Osteocyte (in vitro differentiated cells): ENCODE measurements at regions not wholly inside any gene's neighbourhood (a gene's known extent, or its start where the extent isn't known, plus 50 kb on each side); places are given as distances from the start of the nearest gene placed in this dataset.
A peak's percentile ranks its signal among the peaks of the same experiment; 100 is the strongest.
"Not testable (repeated sequence)": the region's sequence is repeated elsewhere in the genome, so short reads cannot be mapped to it uniquely, and the experiment has no call there.

Experiments
- DNase-seq: peaks from one replicate; pipeline ENCODE4 v3.0.0; 2021; ENCODE audit warnings: mixed read lengths; ENCODE audit not compliant: unreplicated experiment; ENCODE audit errors: extremely low spot score
- H3K27ac Mint-ChIP-seq: one replicate; pipeline ENCODE4 v1.8.0; 2021; ENCODE audit warnings: mild to moderate bottlenecking, mixed read lengths; ENCODE audit not compliant: unreplicated experiment
- H3K27me3 Mint-ChIP-seq: one replicate; pipeline ENCODE4 v1.8.0; 2021; ENCODE audit warnings: mixed read lengths; ENCODE audit not compliant: unreplicated experiment
- H3K36me3 Mint-ChIP-seq: one replicate; pipeline ENCODE4 v1.8.0; 2021; ENCODE audit warnings: mixed read lengths; ENCODE audit not compliant: unreplicated experiment
- H3K4me1 Mint-ChIP-seq: one replicate; pipeline ENCODE4 v1.8.0; 2021; ENCODE audit warnings: mixed read lengths; ENCODE audit not compliant: unreplicated experiment
- H3K4me3 Mint-ChIP-seq: one replicate; pipeline ENCODE4 v1.8.0; 2021; ENCODE audit warnings: mild to moderate bottlenecking, moderate library complexity, mixed read lengths; ENCODE audit not compliant: unreplicated experiment
- H3K9me3 Mint-ChIP-seq: one replicate; pipeline ENCODE4 v1.8.0; 2021; ENCODE audit warnings: mixed read lengths; ENCODE audit not compliant: unreplicated experiment
- CTCF ChIP-seq: fragments of 200-600 bp; sonication (generic); IDR thresholded peaks from 2 replicates; pipeline ENCODE4 v1.5.0; 2021; ENCODE audit warnings: antibody characterized with exemption, mild to moderate bottlenecking, moderate library complexity

- H3K27ac Mint-ChIP-seq, result no peak overlapping the region
- DNase-seq, result peak; percentile 73
- TF ChIP-seq CTCF, result no peak
- H3K36me3 Mint-ChIP-seq, result no peaks in the 10 kb centered on the region
- no peaks in the 10 kb centered on the region for H3K27me3 Mint-ChIP-seq
- peaks cover 14% of the 10 kb centered on the region for H3K9me3 Mint-ChIP-seq
- H3K4me3 Mint-ChIP-seq, result no peak overlapping the region
- H3K4me1 Mint-ChIP-seq, result no peaks in the 10 kb centered on the region
Measured at GRCh38 chr19:28541602-28542393, 671.2 kb downstream of the UQCRFS1 start.

GRCh38 chr19:28541029-28541428, 671.9 kb downstream of the UQCRFS1 start:
- Mint-ChIP-seq H3K36me3 (no peaks in the 10 kb centered on the region), H3K4me1 (no peaks in the 10 kb centered on the region), H3K27ac (no peak overlapping the region), H3K9me3 (peaks cover 19% of the 10 kb centered on the region), H3K4me3 (no peak overlapping the region), H3K27me3 (no peaks in the 10 kb centered on the region)
- no peak for DNase-seq
- no peak for TF ChIP-seq CTCF

DNA sequence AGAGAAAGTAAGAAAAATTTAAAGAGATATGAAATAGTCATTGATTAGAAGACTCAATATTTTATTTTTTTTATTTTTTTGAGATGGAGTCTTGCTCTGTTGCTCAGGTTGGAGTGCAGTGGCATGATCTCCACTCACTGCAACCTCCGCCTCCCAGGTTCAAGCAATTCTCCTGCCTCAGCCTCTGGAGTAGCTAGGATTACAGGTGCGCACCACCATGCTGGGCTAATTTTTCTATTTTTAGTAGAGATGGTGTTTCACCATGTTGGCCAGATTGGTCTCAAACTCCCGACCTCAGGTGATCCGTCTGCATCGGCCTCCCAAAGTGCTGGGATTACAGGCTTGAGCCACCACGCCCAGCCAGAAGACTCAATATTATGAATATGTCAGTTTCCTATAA, 672.6 kb downstream of the UQCRFS1 start:
- H3K4me1 Mint-ChIP-seq, H3K4me3 Mint-ChIP-seq, H3K27ac Mint-ChIP-seq, H3K27me3 Mint-ChIP-seq, H3K36me3 Mint-ChIP-seq, DNase-seq: not testable (repeated sequence)
- H3K9me3 Mint-ChIP-seq, result peaks cover 23% of the 10 kb centered on the region

DNA sequence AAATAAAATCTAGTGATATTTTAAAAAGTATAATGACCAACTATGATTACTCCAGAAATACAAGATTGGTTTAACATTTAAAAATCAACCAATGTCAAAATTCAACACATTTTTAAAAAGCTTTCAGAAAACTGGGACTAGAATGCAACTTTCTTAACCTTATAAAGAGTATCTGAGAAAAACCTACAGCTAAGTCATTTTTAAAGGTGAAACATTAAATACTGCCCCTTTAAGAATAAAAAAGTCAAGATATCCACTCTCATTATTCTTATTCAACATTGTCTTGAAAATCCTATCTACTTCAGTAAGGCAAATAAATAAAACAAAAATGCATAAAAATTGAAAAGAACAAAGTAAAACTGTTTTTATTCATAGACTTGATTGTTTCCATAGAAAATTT, 673.2 kb downstream of the UQCRFS1 start:
- peaks cover 25% of the 10 kb centered on the region for H3K9me3 Mint-ChIP-seq
- H3K4me3 Mint-ChIP-seq, result no peak overlapping the region
- H3K36me3 Mint-ChIP-seq, result no peaks in the 10 kb centered on the region
- TF ChIP-seq CTCF, result no peak
- H3K27ac Mint-ChIP-seq, result no peak overlapping the region
- H3K27me3 Mint-ChIP-seq, result no peaks in the 10 kb centered on the region
- H3K4me1 Mint-ChIP-seq, result no peaks in the 10 kb centered on the region
- DNase-seq, result no peak

DNA sequence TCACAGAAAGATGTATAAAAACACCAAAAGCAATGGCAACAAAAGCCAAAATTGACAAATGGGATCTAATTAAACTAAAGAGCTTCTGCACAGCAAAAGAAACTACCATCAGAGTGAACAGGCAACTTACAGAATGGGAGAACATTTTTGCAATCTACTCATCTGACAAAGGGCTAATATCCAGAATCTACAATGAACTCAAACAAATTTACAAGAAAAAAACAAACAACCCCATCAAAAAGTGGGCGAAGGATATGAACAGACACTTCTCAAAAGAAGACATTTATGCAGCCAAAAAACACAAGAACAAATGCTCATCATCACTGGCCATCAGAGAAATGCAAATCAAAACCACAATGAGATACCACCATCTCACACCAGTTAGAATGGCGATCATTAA, 674.4 kb downstream of the UQCRFS1 start:
- H3K27me3 Mint-ChIP-seq, H3K4me3 Mint-ChIP-seq, DNase-seq, H3K27ac Mint-ChIP-seq, H3K4me1 Mint-ChIP-seq, H3K36me3 Mint-ChIP-seq: not testable (repeated sequence)
- H3K9me3 Mint-ChIP-seq, result peaks cover 30% of the 10 kb centered on the region

DNA sequence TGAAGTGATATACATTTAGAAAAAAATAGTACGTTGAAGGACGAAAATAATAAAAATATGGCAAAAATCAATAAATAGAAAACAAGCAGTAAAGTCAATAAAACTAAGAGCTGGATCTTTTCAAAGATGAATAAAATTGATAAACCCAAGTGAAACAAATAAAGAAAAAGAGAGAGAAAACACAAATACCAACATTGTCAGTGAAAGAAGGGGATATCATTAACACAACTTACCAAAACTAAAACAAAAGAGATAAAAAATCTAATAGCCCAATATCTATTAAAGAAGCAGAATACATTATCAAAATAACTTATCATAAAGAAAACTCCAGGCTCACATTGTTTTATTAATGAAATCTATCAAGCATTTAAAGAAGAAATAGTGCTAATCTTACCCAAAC, 675.1 kb downstream of the UQCRFS1 start:
- TF ChIP-seq CTCF, result no peak
- DNase-seq, result no peak
- no peaks in the 10 kb centered on the region for H3K36me3 Mint-ChIP-seq
- H3K27ac Mint-ChIP-seq, result no peak overlapping the region
- H3K9me3 Mint-ChIP-seq, result peaks cover 32% of the 10 kb centered on the region
- H3K27me3 Mint-ChIP-seq, result no peaks in the 10 kb centered on the region
- H3K4me1 Mint-ChIP-seq, result no peaks in the 10 kb centered on the region
- no peak overlapping the region for H3K4me3 Mint-ChIP-seq
